ENCODE measurements at regions not wholly inside any gene's neighbourhood (a gene's known extent, or its start where the extent isn't known, plus 50 kb on each side); places are given as distances from the start of the nearest gene placed in this dataset.

DNA sequence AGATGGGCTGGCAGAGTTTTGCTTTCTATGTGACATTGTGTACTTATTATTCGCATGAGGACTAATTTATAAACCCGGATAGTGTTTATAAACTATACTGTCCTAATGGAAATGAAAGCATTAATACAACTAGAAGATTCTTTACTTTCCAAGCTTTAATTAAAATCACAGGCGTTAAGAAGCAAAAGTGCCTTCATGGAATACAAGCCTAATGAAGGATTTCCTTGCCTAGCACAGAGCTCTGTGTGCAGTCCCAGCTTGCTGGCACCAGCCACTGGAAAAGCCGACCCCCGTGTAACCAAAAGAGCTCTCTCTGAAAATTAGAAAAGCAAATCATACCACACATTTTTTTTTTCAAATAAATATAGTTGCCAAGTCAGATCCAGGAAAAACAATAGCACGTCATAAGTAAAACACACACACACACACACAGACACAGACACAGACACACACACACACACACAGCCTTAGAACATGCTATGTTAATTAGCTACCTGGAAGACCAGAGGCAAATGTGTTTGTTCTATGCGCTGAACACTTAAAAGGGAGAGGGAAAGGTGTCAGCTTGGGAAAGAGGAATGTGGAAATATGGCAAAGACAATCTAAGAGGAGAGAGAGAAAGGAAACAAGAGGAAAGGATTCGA, 1084.2 kb downstream of the TUSC7 start:
- TF ChIP-seq, protein P1, sequence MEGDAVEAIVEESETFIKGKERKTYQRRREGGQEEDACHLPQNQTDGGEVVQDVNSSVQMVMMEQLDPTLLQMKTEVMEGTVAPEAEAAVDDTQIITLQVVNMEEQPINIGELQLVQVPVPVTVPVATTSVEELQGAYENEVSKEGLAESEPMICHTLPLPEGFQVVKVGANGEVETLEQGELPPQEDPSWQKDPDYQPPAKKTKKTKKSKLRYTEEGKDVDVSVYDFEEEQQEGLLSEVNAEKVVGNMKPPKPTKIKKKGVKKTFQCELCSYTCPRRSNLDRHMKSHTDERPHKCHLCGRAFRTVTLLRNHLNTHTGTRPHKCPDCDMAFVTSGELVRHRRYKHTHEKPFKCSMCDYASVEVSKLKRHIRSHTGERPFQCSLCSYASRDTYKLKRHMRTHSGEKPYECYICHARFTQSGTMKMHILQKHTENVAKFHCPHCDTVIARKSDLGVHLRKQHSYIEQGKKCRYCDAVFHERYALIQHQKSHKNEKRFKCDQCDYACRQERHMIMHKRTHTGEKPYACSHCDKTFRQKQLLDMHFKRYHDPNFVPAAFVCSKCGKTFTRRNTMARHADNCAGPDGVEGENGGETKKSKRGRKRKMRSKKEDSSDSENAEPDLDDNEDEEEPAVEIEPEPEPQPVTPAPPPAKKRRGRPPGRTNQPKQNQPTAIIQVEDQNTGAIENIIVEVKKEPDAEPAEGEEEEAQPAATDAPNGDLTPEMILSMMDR (conservative IDR thresholded peaks at IDR 0.05), result no peak
- no peak overlapping the region for H3K4me3 ChIP-seq (ENCODE audit: low read length)
- 91 to 94% methylated on average over 4 to 8 of the region's 8 CpGs for WGBS, 2 experiments (ENCODE audit: insufficient coverage in 1 of 2, insufficient read length in 1 of 2)
- Mint-ChIP-seq H3K9me3 (no peaks in the 10 kb centered on the region), H3K36me3 (ENCODE audit: low read depth) (no peaks in the 10 kb centered on the region), H3K4me3 (no peak overlapping the region), H3K27ac (no peak overlapping the region), H3K4me1 (peaks cover 19% of the 10 kb centered on the region), H3K27me3 (ENCODE audit: insufficient read depth) (no peaks in the 10 kb centered on the region)
- no peak for DNase-seq
- H3K9ac ChIP-seq (ENCODE audit: extremely low read depth, low read length, poor library complexity, severe bottlenecking), result no peak overlapping the region
- no peaks in the 10 kb centered on the region for H3K36me3 ChIP-seq (ENCODE audit: control insufficient read depth, insufficient read depth, low read length)
- no peak overlapping the region for H3K27ac ChIP-seq (ENCODE audit: low read depth, low read length)
- H3K27me3 ChIP-seq (ENCODE audit: control insufficient read depth, insufficient read depth, low read length, poor library complexity, severe bottlenecking), result no peaks in the 10 kb centered on the region
- peaks cover 9% of the 10 kb centered on the region for H3K4me1 ChIP-seq (ENCODE audit: control insufficient read depth, insufficient read depth, low read length)
- no peaks in the 10 kb centered on the region for H3K9me3 ChIP-seq (ENCODE audit: control insufficient read depth, low read length)

DNA sequence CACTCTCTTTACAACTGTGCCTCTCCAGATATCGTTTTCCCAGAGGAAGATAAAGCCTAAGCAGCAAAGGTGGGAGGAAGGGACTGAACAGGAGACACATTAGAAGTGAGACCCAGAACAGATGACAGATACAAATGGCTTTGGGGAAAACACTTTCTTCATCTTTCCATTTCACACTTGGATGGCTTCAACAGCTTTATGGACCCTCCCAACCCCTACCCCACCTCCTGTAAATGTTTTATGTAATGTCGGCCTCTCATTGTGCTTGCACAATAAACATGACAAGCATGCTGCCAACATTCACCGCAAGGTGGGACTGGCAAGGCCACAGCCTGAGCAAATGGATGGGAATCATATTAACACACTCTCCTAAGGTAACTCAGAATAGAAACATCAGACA, 1088.6 kb downstream of the TUSC7 start:
- H3K4me3 ChIP-seq (ENCODE audit: low read length), result no peak overlapping the region
- Mint-ChIP-seq H3K4me3 (no peak overlapping the region), H3K27ac (no peak overlapping the region), H3K9me3 (no peaks in the 10 kb centered on the region), H3K27me3 (ENCODE audit: insufficient read depth) (no peaks in the 10 kb centered on the region), H3K4me1 (peaks cover 14% of the 10 kb centered on the region), H3K36me3 (ENCODE audit: low read depth) (no peaks in the 10 kb centered on the region)
- H3K9me3 ChIP-seq (ENCODE audit: control insufficient read depth, low read length), result no peaks in the 10 kb centered on the region
- no peaks in the 10 kb centered on the region for H3K36me3 ChIP-seq (ENCODE audit: control insufficient read depth, insufficient read depth, low read length)
- DNase-seq, result no peak
- H3K9ac ChIP-seq (ENCODE audit: extremely low read depth, low read length, poor library complexity, severe bottlenecking), result no peak overlapping the region
- H3K27me3 ChIP-seq (ENCODE audit: control insufficient read depth, insufficient read depth, low read length, poor library complexity, severe bottlenecking), result no peaks in the 10 kb centered on the region
- 90 to 100% methylated on average over 1 to 3 of the region's 3 CpGs for WGBS, 2 experiments (ENCODE audit: insufficient coverage in 1 of 2, insufficient read length in 1 of 2)
- no peak overlapping the region for H3K27ac ChIP-seq (ENCODE audit: low read depth, low read length)
- no peaks in the 10 kb centered on the region for H3K4me1 ChIP-seq (ENCODE audit: control insufficient read depth, insufficient read depth, low read length)
- TF ChIP-seq, protein P1 (conservative IDR thresholded peaks at IDR 0.05), result no peak

DNA sequence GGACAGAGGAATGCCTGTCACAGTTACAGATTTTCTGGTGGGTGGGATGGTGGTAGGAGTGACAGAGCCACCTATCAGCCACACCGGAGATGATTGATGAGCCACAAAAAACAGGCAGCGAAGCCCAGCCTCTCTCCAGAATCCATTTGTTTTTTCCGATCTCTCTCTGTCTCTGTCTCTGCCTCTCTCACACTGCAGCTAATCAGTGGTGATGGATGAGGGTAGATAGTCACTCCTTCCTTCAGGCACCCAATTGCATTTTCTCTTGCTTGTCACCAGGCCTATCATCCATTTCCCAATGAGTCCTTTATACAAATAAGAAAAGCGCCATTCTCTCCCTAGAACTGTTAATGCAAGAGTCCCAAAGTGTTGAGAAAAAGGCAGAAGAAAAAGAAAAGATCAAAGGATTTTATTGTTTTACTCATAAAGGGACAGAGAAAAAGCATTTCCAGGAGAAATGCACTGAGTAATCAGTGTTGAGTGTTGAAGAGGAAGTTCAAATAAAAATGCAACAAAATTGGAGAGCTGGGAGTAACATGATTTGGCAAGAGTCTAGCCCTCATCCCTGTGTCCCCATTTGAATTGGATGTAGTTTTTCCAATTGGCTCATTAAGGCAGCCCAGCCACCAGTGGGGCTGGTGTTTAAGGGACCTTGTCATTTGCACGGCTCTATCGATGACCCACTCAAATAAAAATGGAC, 1089.3 kb downstream of the TUSC7 start:
- no peaks in the 10 kb centered on the region for H3K9me3 ChIP-seq (ENCODE audit: control insufficient read depth, low read length)
- no peak overlapping the region for H3K4me3 ChIP-seq (ENCODE audit: low read length)
- peaks cover 2% of the 10 kb centered on the region for H3K4me1 ChIP-seq (ENCODE audit: control insufficient read depth, insufficient read depth, low read length)
- no peak overlapping the region for H3K27ac ChIP-seq (ENCODE audit: low read depth, low read length)
- 73 to 80% methylated on average over 3 to 6 of the region's 6 CpGs for WGBS, 2 experiments (ENCODE audit: insufficient coverage in 1 of 2, insufficient read length in 1 of 2)
- H3K27ac Mint-ChIP-seq, result no peak overlapping the region
- no peak overlapping the region for H3K9ac ChIP-seq (ENCODE audit: extremely low read depth, low read length, poor library complexity, severe bottlenecking)
- no peak for DNase-seq
- H3K9me3 Mint-ChIP-seq, result no peaks in the 10 kb centered on the region
- no peaks in the 10 kb centered on the region for H3K36me3 ChIP-seq (ENCODE audit: control insufficient read depth, insufficient read depth, low read length)
- H3K27me3 ChIP-seq (ENCODE audit: control insufficient read depth, insufficient read depth, low read length, poor library complexity, severe bottlenecking), result no peaks in the 10 kb centered on the region
- H3K4me1 Mint-ChIP-seq, result peaks cover 17% of the 10 kb centered on the region
- H3K36me3 Mint-ChIP-seq (ENCODE audit: low read depth), result no peaks in the 10 kb centered on the region
- TF ChIP-seq, protein P1 (conservative IDR thresholded peaks at IDR 0.05), result no peak
- no peak overlapping the region for H3K4me3 Mint-ChIP-seq
- H3K27me3 Mint-ChIP-seq (ENCODE audit: insufficient read depth), result no peaks in the 10 kb centered on the region

All from endodermal cell (in vitro differentiated cells).